ENCODE measurements at regions not wholly inside any gene's neighbourhood (a gene's known extent, or its start where the extent isn't known, plus 50 kb on each side); places are given as distances from the start of the nearest gene placed in this dataset.

- H3K4me3 ChIP-seq (ENCODE audit: low read depth, low read length): no peak overlapping the region
- no peak for DNase-seq (ENCODE audit: low read depth)
- no peaks in the 10 kb centered on the region for H3K27me3 ChIP-seq (ENCODE audit: control insufficient read depth, insufficient read depth, low read length)
- TF ChIP-seq CTCF (IDR thresholded peaks at IDR 0.05; ENCODE audit: insufficient read depth, low read length, severe bottlenecking): no peak
- FAIRE-seq: peak; percentile 23
- H3K36me3 ChIP-seq (ENCODE audit: control insufficient read depth, insufficient read depth, low read length): no peaks in the 10 kb centered on the region
Measured at GRCh38 chr11:127105593-127106541, 105.3 kb upstream of the KIRREL3 start.

- Histone ChIP-seq H3K27me3 (ENCODE audit: control insufficient read depth, insufficient read depth, low read length) (no peaks in the 10 kb centered on the region), H3K4me3 (ENCODE audit: low read depth, low read length) (no peak overlapping the region), H3K36me3 (ENCODE audit: control insufficient read depth, insufficient read depth, low read length) (no peaks in the 10 kb centered on the region)
- FAIRE-seq (peak; percentile 60), DNase-seq (ENCODE audit: low read depth) (no peak)
- no peak for TF ChIP-seq CTCF (IDR thresholded peaks at IDR 0.05; ENCODE audit: insufficient read depth, low read length, severe bottlenecking)
Measured at GRCh38 chr11:127103586-127104388, 103.2 kb upstream of the KIRREL3 start.

GRCh38 chr11:127098684-127099083 lies 98.1 kb upstream of the KIRREL3 start:
- no peak for FAIRE-seq
- no peak for TF ChIP-seq CTCF (IDR thresholded peaks at IDR 0.05; ENCODE audit: insufficient read depth, low read length, severe bottlenecking)

GRCh38 chr11:127080735-127081134 lies 80.2 kb upstream of the KIRREL3 start:
- DNase-seq (ENCODE audit: low read depth) (no peak), FAIRE-seq (no peak)
- Histone ChIP-seq H3K36me3 (ENCODE audit: control insufficient read depth, insufficient read depth, low read length) (no peaks in the 10 kb centered on the region), H3K27me3 (ENCODE audit: control insufficient read depth, insufficient read depth, low read length) (no peaks in the 10 kb centered on the region), H3K4me3 (ENCODE audit: low read depth, low read length) (no peak overlapping the region)
- TF ChIP-seq CTCF (IDR thresholded peaks at IDR 0.05; ENCODE audit: insufficient read depth, low read length, severe bottlenecking): no peak

More at GRCh38 chr11:127098684-127099083, 98.1 kb upstream of the KIRREL3 start:
- DNase-seq (ENCODE audit: low read depth): no peak
- Histone ChIP-seq H3K27me3 (ENCODE audit: control insufficient read depth, insufficient read depth, low read length) (no peaks in the 10 kb centered on the region), H3K4me3 (ENCODE audit: low read depth, low read length) (no peak overlapping the region), H3K36me3 (ENCODE audit: control insufficient read depth, insufficient read depth, low read length) (no peaks in the 10 kb centered on the region)

GRCh38 chr11:127075758-127076157 lies 75.2 kb upstream of the KIRREL3 start:
- FAIRE-seq (no peak), DNase-seq (ENCODE audit: low read depth) (no peak)
- Histone ChIP-seq H3K27me3 (ENCODE audit: control insufficient read depth, insufficient read depth, low read length) (no peaks in the 10 kb centered on the region), H3K4me3 (ENCODE audit: low read depth, low read length) (no peak overlapping the region), H3K36me3 (ENCODE audit: control insufficient read depth, insufficient read depth, low read length) (no peaks in the 10 kb centered on the region)
- TF ChIP-seq CTCF (IDR thresholded peaks at IDR 0.05; ENCODE audit: insufficient read depth, low read length, severe bottlenecking): no peak

Data from bronchial epithelial cell (primary cell).